ENCODE measurements at regions not wholly inside any gene's neighbourhood (a gene's known extent, or its start where the extent isn't known, plus 50 kb on each side); places are given as distances from the start of the nearest gene placed in this dataset.
A peak's percentile ranks its signal among the peaks of the same experiment; 100 is the strongest.

GRCh38 chr3:137249311-137249940 is 291.6 kb downstream of the IL20RB start:
- H3K9me3 Mint-ChIP-seq = peaks cover 42% of the 10 kb centered on the region
- H3K27ac Mint-ChIP-seq = no peak overlapping the region
- H3K4me3 Mint-ChIP-seq = no peak overlapping the region
- peaks cover 6% of the 10 kb centered on the region for H3K36me3 Mint-ChIP-seq (ENCODE audit: low read depth)
- no peaks in the 10 kb centered on the region for H3K4me1 Mint-ChIP-seq
- TF ChIP-seq CTCF (IDR thresholded peaks at IDR 0.05) = no peak
- H3K27me3 Mint-ChIP-seq (ENCODE audit: low read depth, poor library complexity) = peaks cover 4% of the 10 kb centered on the region
- DNase-seq = no peak

GRCh38 chr3:137259089-137259488 is 301.3 kb downstream of the IL20RB start:
- H3K36me3 Mint-ChIP-seq (ENCODE audit: low read depth) = no peaks in the 10 kb centered on the region
- peak overlapping the region; percentile 39 for H3K27ac Mint-ChIP-seq
- peaks cover 15% of the 10 kb centered on the region for H3K4me1 Mint-ChIP-seq
- H3K9me3 Mint-ChIP-seq = peaks cover 8% of the 10 kb centered on the region
- H3K4me3 Mint-ChIP-seq = no peak overlapping the region
- peaks cover 3% of the 10 kb centered on the region for H3K27me3 Mint-ChIP-seq (ENCODE audit: low read depth, poor library complexity)
- TF ChIP-seq CTCF (IDR thresholded peaks at IDR 0.05) = no peak
- DNase-seq = no peak

- Mint-ChIP-seq H3K27ac (peak overlapping the region; percentile 73), H3K4me1 (peaks cover 21% of the 10 kb centered on the region), H3K36me3 (ENCODE audit: low read depth) (no peaks in the 10 kb centered on the region), H3K9me3 (peaks cover 2% of the 10 kb centered on the region), H3K27me3 (ENCODE audit: low read depth, poor library complexity) (peaks cover 3% of the 10 kb centered on the region), H3K4me3 (peak overlapping the region; percentile 4)
- DNase-seq = no peak
- TF ChIP-seq CTCF (IDR thresholded peaks at IDR 0.05) = no peak
Measured at GRCh38 chr3:137259701-137260100, 301.9 kb downstream of the IL20RB start.

- no peaks in the 10 kb centered on the region for H3K36me3 Mint-ChIP-seq (ENCODE audit: low read depth)
- no peak overlapping the region for H3K4me3 Mint-ChIP-seq
- H3K27me3 Mint-ChIP-seq (ENCODE audit: low read depth, poor library complexity) = no peaks in the 10 kb centered on the region
- peak overlapping the region; percentile 42 for H3K27ac Mint-ChIP-seq
- DNase-seq = peak; percentile 15
- H3K9me3 Mint-ChIP-seq = no peaks in the 10 kb centered on the region
- H3K4me1 Mint-ChIP-seq = peaks cover 35% of the 10 kb centered on the region
- TF ChIP-seq CTCF (IDR thresholded peaks at IDR 0.05) = no peak
Measured at GRCh38 chr3:137264071-137264820, 306.5 kb downstream of the IL20RB start.

GRCh38 chr3:137264843-137265330 is 307.1 kb downstream of the IL20RB start:
- no peaks in the 10 kb centered on the region for H3K9me3 Mint-ChIP-seq
- no peaks in the 10 kb centered on the region for H3K36me3 Mint-ChIP-seq (ENCODE audit: low read depth)
- peaks cover 28% of the 10 kb centered on the region for H3K4me1 Mint-ChIP-seq
- DNase-seq = no peak
- H3K27ac Mint-ChIP-seq = peak overlapping the region; percentile 70
- peak overlapping the region; percentile 56 for H3K4me3 Mint-ChIP-seq
- TF ChIP-seq CTCF (IDR thresholded peaks at IDR 0.05) = no peak
- no peaks in the 10 kb centered on the region for H3K27me3 Mint-ChIP-seq (ENCODE audit: low read depth, poor library complexity)
